ENCODE measurements at regions not wholly inside any gene's neighbourhood (a gene's known extent, or its start where the extent isn't known, plus 50 kb on each side); places are given as distances from the start of the nearest gene placed in this dataset.
"Not testable (repeated sequence)": the region's sequence is repeated elsewhere in the genome, so short reads cannot be mapped to it uniquely, and the experiment has no call there.

DNA sequence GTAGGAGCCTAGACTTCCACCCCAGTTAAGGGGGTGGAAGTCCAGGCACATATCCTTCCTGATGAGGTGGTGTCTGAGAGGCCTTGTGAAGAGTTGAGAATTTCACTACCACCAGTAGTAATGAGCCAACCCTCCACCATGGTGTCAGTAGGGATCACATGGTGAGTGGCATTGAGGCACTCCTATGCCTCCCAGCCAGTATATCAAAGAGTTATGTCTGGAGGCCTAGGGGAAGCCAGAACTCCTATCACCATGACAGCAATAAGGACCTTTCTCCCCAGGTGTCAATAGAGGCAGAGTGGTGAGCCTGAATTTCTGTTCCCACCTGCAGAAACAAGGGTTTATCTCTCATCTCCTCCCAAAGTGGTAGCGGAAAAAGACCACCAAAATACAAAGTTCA lies 106.6 kb upstream of the ADTRP start:
- no peak for DNase-seq

DNA sequence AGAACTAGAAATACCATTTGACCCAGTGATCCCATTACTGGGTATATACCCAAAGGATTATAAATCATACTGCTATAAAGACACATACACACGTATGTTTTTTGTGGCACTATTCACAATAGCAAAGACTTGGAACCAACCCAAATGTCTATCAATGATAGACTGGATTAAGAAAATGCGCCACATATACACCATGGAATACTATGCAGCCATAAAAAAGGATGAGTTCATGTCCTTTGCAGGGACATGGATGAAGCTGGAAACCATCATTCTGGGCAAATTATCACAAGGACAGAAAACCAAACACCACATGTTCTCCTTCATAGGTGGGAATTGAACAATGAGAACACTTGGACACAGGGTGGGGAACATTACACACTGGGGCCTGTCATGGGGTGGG lies 104.9 kb upstream of the ADTRP start:
- DNase-seq = not testable (repeated sequence)

DNA sequence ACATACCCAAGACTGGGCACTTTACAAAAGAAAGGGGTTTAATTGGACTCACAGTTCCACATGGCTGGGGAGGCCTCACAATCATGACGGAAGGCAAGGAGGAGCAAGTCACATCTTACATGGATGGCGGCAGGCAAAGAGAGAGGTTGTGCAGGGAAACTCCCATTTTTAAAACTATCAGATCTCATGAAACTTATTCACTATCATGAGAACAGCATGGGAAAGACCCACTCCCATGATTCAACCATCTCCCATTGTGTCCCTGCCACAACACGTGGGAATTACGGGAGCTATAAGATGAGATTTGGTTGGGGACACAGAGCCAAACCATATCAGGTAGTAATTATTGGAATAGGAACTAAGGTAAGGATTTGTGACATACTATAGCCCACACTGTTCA lies 101.6 kb upstream of the ADTRP start:
- not testable (repeated sequence) for DNase-seq

DNA sequence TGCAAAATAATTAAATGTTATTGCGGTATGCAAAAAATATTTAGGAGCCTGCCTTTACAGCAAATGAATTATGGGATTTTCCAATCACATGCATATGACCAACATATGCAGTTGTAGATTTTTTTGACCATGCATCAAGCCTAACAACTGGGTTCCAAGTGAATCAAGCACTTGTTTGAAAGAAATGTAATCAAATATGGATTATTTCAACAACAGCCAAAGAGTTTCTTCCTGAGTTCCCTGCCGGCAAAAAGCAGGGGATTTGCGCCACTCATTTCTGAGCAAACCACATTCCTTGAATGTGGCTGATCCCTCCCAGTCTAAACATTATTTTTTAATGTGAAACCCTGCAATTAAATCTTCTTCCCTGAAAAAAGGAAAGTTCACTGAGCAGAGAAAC lies 100.1 kb upstream of the ADTRP start:
- no peak for DNase-seq

DNA sequence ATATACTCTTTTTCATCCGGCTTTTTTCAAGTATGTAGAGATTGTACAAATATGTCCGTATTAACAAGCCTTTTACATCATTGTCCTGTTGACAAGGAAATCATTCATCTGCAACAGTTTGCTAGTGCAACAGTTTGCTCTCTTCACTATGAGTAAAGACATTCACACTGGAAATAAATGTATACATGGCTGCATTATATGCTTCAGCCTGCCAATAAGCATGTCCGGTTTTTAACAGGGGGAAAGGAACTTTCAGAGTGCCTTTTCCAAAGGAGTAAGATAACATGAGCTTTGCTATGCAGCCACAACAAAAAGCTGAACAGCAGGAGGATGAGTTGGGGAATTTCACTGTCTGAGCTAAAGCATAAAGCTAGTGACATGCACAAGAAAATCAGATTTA lies 99.4 kb upstream of the ADTRP start:
- no peak for DNase-seq

DNA sequence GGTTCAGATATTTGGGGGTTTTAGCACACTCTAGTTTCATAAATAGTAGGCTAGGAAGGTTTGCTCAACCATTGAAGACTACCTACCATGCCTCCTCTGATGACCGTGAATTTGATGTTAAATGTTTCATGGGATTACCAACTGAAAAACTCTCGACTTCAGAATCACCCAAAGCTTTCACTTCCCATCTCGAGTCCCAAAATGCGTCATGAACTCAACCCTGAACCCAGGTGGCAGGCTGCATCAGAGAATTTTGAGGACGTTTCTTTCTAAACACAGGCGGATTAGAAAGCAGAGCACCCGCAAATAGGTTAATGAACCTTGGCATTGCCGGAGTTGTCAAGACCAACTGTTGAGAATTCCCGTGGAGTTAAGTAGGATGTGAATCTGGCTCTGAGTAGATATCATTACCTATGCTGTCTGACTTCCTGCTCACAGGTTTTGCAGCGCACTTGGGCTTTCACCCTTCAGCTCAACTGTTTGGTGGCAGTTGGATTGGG lies 98.4 kb upstream of the ADTRP start:
- DNase-seq = no peak

DNA sequence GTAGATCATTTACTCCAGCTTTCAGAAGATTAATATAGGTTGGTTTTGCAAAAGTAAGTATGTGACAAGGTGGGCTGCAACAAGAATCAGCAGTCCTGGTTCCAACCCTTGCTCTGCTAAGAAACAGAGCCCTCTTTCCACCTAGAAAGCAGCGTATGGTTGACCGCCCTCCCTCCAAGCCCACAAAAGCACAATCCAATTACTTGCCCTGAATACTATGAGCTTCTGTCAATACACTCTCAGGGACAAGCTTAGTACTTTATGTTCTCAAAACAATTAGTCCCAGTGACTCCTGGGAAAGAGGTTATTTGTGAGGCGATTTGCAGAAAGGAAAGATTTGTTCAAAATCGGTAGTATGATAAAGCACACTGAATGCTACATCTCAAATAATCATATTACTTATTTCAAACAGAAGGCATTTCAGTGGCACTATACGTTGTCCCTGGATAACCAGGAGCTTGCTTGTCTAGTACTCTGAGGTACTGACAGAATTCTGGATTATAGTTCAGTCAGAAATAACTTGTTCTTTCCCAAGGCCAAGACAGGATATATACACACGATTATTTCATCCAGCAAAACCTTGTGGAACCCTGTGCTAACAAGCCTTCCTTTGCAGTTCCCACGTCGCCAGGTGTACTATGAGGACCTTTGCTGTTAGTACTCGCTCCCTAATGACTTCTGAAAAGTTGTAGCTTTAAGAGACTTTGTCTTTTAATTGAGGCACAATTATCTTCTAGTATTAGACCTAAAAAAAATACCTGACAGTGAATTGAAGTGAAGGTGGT lies 96.9 kb upstream of the ADTRP start:
- DNase-seq = no peak

DNA sequence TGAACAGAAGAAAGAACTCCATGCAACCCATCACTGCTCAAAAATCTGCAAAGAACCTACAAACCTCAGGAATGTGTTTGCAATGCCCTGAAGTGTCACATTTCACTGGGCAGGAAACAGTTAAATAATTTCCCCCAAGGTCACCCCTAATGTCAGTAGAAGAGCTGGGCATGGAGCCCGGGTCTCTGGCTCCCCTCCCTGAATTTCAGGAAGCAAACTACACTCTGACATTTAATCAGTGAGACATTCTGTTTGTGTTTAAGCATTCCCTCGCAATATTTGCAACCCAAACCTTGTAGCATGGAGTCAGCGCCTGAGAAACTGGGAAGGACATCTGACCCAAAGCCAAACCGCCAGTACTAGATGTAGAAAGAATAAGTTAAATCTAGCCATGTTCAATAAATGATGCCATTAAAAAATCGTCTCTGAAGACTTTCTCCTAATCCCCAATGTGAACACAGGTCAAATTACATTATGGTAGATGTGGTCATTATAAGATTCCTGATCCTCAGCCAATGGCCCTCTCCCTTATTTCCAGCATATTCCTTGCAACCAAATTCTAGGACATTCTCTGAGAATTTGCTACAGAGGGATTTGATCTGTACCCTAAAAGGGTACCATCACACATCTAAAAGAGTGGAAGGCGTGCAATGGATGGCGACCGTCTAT lies 91.2 kb upstream of the ADTRP start:
- DNase-seq = no peak

DNA sequence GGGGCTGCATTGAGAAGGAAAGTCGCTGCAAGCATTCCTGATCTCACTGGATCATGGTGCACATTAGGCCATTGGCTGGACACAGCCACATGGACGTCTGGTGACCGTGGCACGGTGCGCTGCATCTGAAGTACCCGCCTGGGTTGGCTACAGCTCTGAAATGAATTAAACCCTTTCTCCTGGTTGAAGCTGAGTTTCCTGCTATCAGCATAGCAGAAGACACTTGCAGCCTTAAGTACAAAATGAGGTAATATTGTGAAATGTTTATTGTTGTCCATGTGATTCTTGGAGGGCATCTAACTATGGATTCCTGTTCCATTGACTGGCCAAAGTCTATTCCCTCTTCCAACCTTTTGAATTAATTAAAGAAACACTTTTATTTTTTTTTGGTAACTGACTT lies 89.8 kb upstream of the ADTRP start:
- DNase-seq = no peak

DNA sequence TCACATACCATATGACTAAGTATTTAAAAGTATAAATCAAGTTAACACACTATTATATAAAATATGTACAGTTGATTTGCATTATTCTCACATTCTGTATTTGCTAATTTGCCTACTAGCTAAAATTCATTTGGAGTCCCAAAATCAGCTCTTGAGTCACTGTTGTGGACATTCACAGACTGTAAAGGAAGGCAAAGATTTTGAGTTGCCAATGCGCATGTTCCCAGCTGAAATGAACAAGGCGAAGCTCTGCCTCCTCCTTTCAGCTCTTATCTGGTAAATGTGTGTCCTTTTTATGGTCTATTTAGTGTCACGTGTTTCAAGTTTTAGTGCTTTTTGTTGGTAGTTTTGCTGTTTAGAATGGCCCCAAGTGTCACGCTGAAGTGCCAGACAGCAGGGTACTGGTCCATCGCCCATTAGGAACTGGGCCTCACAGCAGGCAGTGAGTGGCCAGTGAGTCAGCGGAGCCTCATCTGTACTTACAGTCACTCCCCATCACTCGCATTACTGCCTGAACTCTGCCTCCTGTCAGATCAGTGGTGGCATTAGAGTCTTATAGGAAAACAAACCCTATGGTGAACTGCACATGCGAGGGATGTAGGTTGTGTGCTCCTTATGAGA lies 87.2 kb upstream of the ADTRP start:
- DNase-seq = no peak

DNA sequence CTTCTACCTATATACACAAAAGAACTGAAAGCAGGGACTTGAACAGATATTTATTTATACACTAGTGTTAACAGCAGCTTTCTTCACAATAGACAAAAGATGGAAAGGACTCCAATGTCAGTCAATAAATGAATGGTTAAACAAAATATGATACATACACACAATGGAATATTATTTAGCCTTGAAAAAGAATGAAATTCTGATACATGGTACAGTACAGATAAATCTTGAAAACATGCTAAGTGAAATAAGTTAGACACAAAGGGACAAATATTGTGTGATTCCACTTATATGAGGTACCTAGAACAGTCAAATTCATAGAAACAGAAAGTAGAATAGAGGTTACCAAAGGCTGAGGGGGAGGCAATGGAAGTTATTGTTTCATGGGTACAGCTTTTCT lies 79.8 kb upstream of the ADTRP start:
- DNase-seq = no peak

DNA sequence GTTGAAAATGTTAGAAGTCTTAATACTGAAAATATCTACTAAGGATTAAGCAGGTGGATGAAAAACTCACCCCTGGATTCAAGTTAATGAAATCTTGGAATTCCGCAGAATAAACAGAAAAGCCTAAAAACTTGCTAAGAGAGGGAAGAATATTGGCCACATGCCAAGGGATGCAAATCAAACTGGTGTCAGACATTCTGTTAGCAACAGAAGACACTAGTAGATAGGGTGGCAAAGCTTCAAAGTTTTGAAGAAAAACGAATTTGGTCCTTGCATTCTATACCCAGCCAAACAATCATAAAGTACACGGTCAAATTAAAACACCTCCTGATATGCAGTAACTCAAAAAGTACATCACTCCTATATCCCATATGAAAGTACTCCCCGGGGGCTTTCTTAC lies 77.1 kb upstream of the ADTRP start:
- no peak for DNase-seq

DNA sequence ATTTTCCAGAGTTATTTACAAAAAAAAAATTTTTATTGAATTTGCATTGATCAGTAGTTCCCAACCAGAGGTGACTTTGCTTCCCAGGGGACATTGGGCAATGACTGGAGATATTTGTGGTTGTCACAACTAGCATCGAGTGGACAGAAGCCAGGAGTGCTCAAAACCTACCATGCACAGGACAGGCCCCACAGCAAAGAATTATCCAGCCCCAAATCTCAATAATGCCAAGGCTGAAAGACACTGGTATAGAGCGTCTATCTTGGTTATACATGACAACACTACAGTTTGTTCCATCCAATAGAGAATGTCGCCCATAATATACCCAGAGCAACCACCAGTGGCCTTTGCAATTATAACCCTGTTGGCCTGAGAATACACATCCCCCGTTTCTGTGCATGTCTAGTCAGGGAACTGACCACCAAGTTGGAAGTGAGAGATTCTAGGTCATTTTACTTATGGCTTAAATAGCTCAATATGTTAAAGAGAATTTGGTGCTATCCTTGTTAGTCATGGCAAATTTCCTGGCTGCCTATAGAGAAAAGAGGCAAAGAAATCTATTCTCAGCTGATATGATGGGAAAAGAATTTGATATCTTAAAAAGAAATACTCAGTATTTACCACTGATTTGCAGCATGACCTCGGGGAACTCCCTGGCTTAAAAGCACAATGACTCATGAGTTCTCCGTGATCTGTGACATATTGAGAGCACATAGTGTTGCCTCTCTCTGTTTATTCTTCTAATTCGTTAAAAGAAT lies 76.0 kb upstream of the ADTRP start:
- peak; percentile 8 for DNase-seq

DNA sequence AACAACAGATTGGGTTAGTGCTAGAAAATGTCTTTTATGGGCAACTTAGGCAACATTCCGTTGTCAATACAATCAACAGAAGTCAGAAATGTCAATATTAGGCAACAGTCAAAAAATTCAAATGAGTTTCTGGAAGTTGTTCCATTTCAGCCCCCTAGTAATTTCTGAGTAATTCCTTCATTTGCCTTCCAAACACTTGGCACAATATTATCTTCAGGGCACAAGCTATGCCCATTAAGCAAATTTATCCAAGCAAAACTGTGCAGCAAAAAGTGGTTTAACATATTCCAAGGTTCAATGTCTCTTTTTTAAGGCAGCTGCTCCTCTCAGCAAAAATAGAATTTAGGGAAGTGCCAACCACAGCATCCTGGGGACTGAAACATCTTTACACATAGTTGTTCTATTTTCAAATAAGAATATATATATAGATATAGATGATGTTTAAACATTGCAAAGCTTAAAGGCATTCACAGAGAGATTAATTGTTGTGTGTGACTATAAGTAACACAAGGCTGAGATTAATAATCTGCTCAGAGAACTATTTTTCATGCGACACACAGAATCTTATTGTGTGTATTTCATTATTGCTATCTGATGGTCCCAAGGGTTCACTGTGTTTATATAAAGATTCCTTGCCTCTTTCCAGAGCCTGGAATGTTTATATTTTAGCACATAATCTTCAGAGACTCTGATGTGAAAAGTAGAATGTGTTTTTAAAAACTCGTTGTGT lies 75.2 kb upstream of the ADTRP start:
- no peak for DNase-seq

DNA sequence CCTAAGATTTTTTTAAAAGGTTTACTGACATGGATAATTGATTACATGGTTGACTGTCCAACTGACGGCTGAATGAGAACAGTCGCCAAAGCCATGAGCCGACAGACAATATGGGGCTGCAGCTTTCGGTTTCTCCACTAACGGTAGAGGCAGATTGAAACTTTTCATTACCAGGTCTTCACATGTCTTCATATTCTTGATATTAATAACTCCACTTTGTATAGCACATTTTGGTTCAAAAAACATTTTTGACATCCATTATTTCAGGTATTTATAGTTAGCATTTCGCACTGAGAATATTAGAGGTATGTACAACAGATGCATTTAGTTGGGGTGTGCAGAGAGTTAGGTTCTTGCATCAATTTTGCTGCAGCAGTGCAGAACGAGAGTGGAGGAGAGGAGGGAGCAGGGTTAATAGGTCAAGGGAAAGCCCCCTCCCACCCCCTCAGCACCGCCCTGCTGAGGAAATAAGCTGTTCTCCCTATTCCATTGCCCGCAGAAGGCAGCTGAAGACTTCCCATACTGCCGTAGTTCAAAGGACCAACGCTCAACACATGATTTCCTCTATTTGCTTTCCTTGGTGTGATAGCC lies 73.6 kb upstream of the ADTRP start:
- no peak for DNase-seq

DNA sequence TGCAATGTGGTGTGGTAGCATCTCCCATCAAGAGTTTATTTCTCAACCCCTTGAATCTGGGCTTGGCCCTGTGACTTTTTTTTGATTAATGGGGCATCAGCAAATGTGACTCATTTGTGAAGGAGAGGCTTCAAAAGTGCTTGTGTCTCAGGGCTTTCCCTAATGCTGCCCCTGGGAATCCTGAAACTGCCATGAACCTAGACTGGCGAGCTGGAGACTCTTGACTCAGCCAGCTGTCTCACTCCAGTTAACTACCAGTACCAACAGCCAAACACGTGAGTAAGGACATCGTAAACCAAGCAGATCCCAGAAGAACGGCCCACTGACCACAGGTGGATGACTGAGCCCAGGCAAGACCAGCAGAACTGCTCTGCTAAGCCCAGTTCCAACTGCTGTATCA lies 72.8 kb upstream of the ADTRP start:
- no peak for DNase-seq

DNA sequence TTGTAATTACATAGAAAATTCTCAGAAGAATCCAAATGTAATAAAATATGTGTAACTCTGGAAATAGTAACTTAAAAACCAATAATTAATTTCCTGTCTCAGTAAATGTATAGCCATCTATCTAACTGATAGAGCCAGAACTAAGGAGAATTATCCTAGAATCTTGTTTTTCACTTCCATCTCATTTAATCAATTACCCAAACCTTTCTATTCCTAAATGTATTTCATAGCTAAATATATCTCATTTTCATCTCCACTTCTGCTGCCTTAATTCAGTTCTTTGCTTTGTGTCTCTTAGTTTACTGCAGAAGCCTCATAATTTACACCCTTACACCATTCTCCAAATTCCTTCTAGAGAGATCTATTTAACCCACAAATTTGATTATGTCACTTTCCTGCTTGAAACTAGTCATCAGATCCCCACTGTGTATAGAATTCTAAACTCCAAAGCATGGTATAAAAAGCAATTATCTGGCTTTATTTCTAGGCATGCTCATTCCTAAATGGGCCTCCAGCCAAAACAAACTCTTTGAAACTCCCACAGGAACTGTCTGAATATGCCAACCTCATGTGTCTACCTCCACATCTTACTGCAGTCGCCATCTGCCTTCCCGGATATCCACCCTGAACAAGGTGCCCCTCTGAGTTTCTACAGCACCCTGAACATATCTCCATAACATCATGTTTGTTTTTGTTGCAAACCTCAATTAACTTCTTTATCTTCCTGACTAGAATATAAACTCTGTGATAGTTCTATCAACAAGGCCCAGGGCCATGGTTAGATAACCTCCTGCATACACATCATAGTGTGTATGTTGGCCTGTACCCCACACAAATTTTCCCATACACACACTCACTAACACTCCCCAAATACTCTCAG lies 70.5 kb upstream of the ADTRP start:
- no peak for DNase-seq

DNA sequence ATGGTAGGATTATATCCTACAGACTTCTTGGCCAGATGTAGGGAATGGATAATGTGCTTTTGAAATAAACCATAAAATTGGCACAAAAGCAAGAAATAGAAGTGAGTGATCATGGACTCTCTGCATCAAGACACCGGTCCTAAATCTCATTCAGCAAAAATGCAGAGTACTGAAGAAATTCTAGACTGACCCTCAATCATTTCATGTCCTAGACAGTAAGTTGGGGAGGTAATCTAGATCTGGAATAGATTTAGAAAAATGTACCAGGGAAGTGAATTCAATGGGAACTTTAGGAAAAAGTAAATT lies 69.7 kb upstream of the ADTRP start:
- no peak for DNase-seq

DNA sequence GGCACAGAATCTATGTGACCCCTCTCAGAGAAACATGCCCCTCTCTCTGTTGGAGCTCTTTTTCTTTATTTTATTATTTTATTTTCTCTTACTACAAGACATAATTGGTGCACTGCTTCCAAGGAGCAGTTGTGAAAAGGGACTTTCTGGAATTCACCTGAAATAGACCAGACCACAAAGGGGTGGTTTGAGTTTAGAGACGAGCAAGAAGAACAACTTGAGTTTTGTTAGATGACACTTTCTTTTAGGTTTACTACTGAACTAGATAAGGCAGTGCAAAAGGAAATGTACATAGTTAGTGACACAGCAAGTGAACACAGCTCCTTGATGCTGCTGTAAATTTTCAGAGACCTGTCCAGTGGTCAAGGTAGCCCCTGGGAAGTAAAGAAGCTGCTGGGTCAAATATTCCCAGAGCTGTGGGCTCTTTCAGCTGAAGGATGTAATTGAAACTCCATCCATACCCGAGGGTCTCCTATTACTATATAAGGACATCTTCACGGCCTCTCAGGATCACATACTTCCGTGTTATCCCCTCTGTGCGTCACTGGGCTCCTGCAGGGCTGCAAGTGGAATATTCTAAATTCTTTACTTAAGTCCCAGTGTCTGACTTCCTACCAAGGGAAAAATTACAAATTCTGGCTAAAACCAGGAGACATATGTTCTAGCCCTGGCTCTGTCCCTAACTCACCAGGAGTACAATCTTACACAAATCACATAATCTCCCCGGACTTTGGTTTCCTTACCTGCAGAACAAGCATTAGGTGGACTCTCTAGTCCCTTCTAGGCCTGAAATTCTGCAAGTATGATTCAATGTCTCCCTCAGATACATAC lies 69.1 kb upstream of the ADTRP start:
- no peak for DNase-seq

DNA sequence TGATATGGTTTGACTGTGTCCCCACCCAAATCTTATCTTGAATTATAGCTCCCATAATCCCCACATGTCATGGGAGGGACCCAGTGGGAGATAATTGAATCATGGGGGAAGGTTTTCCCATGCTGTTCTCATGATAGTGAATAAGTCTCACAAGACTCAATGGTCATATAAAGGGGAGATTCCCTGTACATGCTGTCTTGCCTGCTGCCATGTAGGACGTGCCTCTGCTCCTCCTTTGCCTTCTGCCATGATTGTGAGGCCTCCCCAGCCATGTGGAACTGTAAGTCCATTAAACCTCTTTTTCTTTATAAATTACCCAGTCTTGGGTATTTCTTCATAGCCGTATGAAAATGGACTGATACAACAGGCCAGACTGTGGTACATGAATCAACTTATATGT lies 68.5 kb upstream of the ADTRP start:
- DNase-seq = not testable (repeated sequence)
